ENCODE measurements at regions not wholly inside any gene's neighbourhood (a gene's known extent, or its start where the extent isn't known, plus 50 kb on each side); places are given as distances from the start of the nearest gene placed in this dataset.

DNA sequence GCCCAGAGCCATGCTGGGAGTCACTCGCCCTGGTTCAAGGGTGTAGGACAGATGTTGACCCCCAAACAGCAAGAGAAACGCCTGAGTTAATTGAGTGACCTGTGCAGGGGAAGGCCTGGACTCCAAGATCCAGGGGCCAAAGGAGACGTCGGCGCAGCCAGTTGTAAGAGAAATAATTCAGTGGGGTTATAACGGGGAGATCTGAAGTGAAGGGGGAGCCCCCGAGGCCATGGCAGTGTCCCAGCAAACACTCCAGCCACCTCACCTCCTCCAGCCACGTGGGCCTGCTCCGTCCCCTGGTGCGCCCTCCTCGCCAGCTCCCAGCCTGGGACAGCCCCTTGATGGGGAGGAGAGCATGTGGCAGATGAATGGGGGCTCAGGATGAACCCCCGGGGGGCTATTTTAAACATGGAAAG, 130.7 kb upstream of the GPC1 start:
- Histone ChIP-seq H3K9me3 (no peaks in the 10 kb centered on the region), H3K27ac (ENCODE audit: low read length) (no peak overlapping the region), H3K4me3 (ENCODE audit: control insufficient read depth in 1 of 2, extremely low read depth in 1 of 2, low read length in 1 of 2) (no peak overlapping the region), H3K4me1 (ENCODE audit: control insufficient read depth in 1 of 2, extremely low read depth in 1 of 2, insufficient read depth in 2 of 2, low read length in 2 of 2) (no peaks in the 10 kb centered on the region), H3K36me3 (ENCODE audit: control insufficient read depth in 2 of 2, extremely low read depth in 1 of 2, insufficient read depth in 1 of 2, low read length in 1 of 2) (no peaks in the 10 kb centered on the region), H3K27me3 (replicated peaks in 1 of 2; ENCODE audit: control insufficient read depth in 2 of 2, extremely low read depth in 1 of 2, insufficient read depth in 2 of 2, low read length in 1 of 2) (peaks cover 0 to 49% of the 10 kb centered on the region in 2 experiments)
- H3K4me3 Mint-ChIP-seq: no peak overlapping the region
- H3K36me3 Mint-ChIP-seq: no peaks in the 10 kb centered on the region
- H3K9me3 Mint-ChIP-seq: no peaks in the 10 kb centered on the region
- ATAC-seq (replicated peaks in 1 of 4) (no peak), DNase-seq (peak in 1 of 35 experiments; percentile 18)
- ChIA-PET POLR2A (no interaction called here), CTCF (no interaction called here)
- no peaks in the 10 kb centered on the region for H3K4me1 Mint-ChIP-seq
- no peak overlapping the region for H3K27ac Mint-ChIP-seq
- H3K27me3 Mint-ChIP-seq: peaks cover 3 to 13% of the 10 kb centered on the region in 2 donors
- WGBS (ENCODE audit: insufficient coverage): 54% methylated on average over 2 of the region's 12 CpGs

DNA sequence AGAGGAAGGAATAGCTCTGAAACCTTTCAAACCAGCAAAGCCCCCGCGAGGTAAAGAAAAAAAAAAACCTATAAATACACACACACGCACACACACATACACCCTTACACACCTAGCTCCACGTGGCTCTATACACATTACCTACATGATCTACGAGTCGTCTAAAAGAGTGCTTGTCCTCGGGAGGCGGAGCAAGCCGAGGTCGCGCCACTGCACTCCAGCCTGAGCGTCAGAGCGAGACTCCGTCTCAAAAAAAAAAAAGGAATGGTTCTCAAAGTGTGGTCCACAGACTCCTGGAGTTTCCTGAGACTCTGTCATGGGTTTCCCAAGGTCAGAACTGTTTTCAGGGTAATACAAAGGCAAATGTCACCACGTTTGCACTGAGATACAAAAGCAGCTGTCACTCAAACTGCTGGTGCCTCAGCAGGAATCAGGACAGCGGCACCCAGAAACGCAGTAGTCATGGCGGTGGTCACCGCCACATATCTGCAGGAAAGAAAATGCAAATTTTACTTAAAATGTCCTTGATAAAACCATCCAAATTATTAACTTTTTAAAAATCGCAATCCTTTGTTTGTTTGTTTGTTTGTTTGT, 130.0 kb upstream of the GPC1 start:
- WGBS (ENCODE audit: insufficient coverage): 62% methylated on average over 11 of the region's 20 CpGs

DNA sequence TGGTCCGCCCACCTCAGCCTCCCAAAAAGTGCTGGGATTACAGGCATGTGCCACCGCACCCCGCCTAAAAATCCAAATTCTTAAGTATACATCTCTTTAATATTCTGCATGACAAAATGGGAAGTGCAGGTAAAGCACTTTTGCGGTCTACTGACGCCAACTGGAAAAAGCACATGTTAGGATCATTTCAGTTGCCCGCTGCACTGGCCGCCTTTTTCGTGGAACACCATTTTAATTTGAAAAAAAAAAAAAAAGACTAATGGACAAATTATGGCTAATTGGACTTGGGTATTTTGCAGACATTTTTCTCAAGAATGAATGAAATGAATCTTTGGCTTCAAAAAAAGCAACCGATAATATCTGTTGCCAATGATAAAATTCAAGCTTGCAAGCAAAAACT, 129.3 kb upstream of the GPC1 start:
- H3K4me1 ChIP-seq (ENCODE audit: control insufficient read depth in 1 of 2, extremely low read depth in 1 of 2, insufficient read depth in 2 of 2, low read length in 2 of 2): no peaks in the 10 kb centered on the region
- Mint-ChIP-seq H3K4me1 (no peaks in the 10 kb centered on the region), H3K9me3 (no peaks in the 10 kb centered on the region), H3K36me3 (no peaks in the 10 kb centered on the region), H3K27ac (no peak overlapping the region), H3K27me3 (peaks cover 0 to 16% of the 10 kb centered on the region in 2 donors), H3K4me3 (no peak overlapping the region)
- H3K36me3 ChIP-seq (ENCODE audit: control insufficient read depth in 2 of 2, extremely low read depth in 1 of 2, insufficient read depth in 1 of 2, low read length in 1 of 2): no peaks in the 10 kb centered on the region
- no peak overlapping the region for H3K27ac ChIP-seq (ENCODE audit: low read length)
- no peak for ATAC-seq (replicated peaks in 1 of 4)
- WGBS (ENCODE audit: insufficient coverage): 90% methylated on average over 2 of the region's 9 CpGs
- CTCF ChIA-PET: no interaction called here
- DNase-seq: no peak
- no peak overlapping the region for H3K4me3 ChIP-seq (ENCODE audit: control insufficient read depth in 1 of 2, extremely low read depth in 1 of 2, low read length in 1 of 2)
- peaks cover 0 to 53% of the 10 kb centered on the region in 2 experiments for H3K27me3 ChIP-seq (replicated peaks in 1 of 2; ENCODE audit: control insufficient read depth in 2 of 2, extremely low read depth in 1 of 2, insufficient read depth in 2 of 2, low read length in 1 of 2)
- POLR2A ChIA-PET: no interaction called here
- no peaks in the 10 kb centered on the region for H3K9me3 ChIP-seq

More for the DNA sequence above, 130.0 kb upstream of the GPC1 start:
- no peak for DNase-seq
- ATAC-seq (replicated peaks in 1 of 4): no peak
- Mint-ChIP-seq H3K27ac (no peak overlapping the region), H3K4me3 (no peak overlapping the region), H3K9me3 (no peaks in the 10 kb centered on the region), H3K27me3 (peaks cover 3 to 13% of the 10 kb centered on the region in 2 donors), H3K4me1 (no peaks in the 10 kb centered on the region), H3K36me3 (no peaks in the 10 kb centered on the region)
- H3K4me3 ChIP-seq (ENCODE audit: control insufficient read depth in 1 of 2, extremely low read depth in 1 of 2, low read length in 1 of 2): no peak overlapping the region
- H3K4me1 ChIP-seq (ENCODE audit: control insufficient read depth in 1 of 2, extremely low read depth in 1 of 2, insufficient read depth in 2 of 2, low read length in 2 of 2): no peaks in the 10 kb centered on the region
- H3K27me3 ChIP-seq (replicated peaks in 1 of 2; ENCODE audit: control insufficient read depth in 2 of 2, extremely low read depth in 1 of 2, insufficient read depth in 2 of 2, low read length in 1 of 2): peaks cover 0 to 51% of the 10 kb centered on the region in 2 experiments
- ChIA-PET POLR2A (no interaction called here), CTCF (no interaction called here)
- no peaks in the 10 kb centered on the region for H3K9me3 ChIP-seq
- no peaks in the 10 kb centered on the region for H3K36me3 ChIP-seq (ENCODE audit: control insufficient read depth in 2 of 2, extremely low read depth in 1 of 2, insufficient read depth in 1 of 2, low read length in 1 of 2)
- H3K27ac ChIP-seq (ENCODE audit: low read length): no peak overlapping the region

DNA sequence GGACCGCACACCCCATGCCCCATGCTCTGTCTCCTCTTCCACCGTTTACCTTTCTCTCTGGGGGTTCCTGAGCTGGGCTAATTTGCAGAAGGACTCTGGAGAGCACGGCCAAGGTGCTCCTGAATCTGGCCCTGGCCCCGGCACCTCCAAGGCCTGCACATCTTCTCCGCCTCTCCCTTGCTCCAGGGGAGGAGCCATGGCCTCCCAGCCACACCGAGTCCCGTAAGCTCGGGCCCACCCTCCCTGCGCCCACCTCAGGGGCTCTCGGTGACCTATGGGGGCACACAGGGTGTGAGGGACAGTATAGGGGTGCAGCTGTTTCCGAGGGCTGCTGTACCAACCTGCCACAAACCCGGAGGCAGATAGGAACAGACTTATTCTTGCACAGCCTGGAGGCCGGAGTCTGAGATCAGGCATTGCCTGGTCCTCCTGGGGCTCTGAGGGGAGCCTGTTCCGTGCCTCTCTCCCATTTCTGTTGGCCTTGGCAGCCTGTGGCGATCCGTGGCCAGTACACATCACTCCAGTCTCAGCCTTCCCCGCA, 127.3 kb upstream of the GPC1 start:
- no peak overlapping the region for H3K4me3 Mint-ChIP-seq
- H3K4me1 ChIP-seq (ENCODE audit: control insufficient read depth in 1 of 2, extremely low read depth in 1 of 2, insufficient read depth in 2 of 2, low read length in 2 of 2): no peaks in the 10 kb centered on the region
- H3K27ac Mint-ChIP-seq: no peak overlapping the region
- H3K9me3 ChIP-seq: no peaks in the 10 kb centered on the region
- no peaks in the 10 kb centered on the region for H3K4me1 Mint-ChIP-seq
- no peak overlapping the region for H3K4me3 ChIP-seq (ENCODE audit: control insufficient read depth in 1 of 2, extremely low read depth in 1 of 2, low read length in 1 of 2)
- peaks cover 0 to 51% of the 10 kb centered on the region in 2 experiments for H3K27me3 ChIP-seq (replicated peaks in 1 of 2; ENCODE audit: control insufficient read depth in 2 of 2, extremely low read depth in 1 of 2, insufficient read depth in 2 of 2, low read length in 1 of 2)
- DNase-seq (no peak), ATAC-seq (replicated peaks in 1 of 4) (no peak)
- H3K27ac ChIP-seq (ENCODE audit: low read length): no peak overlapping the region
- POLR2A ChIA-PET: no interaction called here
- peaks cover 0 to 15% of the 10 kb centered on the region in 2 donors for H3K27me3 Mint-ChIP-seq
- H3K36me3 Mint-ChIP-seq: no peaks in the 10 kb centered on the region
- H3K9me3 Mint-ChIP-seq: no peaks in the 10 kb centered on the region
- no peaks in the 10 kb centered on the region for H3K36me3 ChIP-seq (ENCODE audit: control insufficient read depth in 2 of 2, extremely low read depth in 1 of 2, insufficient read depth in 1 of 2, low read length in 1 of 2)
- CTCF ChIA-PET: no interaction called here
- 92% methylated on average over 11 of the region's 17 CpGs for WGBS (ENCODE audit: insufficient coverage)

DNA sequence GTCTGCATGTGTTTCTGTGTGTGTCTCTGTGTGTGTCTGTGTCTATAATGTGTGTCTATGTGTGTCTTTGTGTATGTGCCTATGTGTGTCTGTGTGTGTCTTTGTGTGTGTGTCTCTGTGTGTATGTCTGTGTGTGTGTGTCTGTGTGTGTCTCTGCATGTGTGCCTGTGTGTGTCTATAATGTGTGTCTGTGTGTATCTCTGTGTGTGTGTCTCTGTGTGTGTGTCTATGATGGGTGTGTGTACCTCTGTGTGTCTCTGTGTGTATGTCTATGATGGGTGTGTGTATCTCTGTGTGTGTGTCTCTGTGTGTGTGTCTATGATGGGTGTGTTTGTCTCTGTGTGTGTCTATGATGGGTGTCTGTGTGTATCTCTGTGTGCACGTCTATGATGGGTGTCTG, 126.2 kb upstream of the GPC1 start:
- Mint-ChIP-seq H3K4me1 (no peaks in the 10 kb centered on the region), H3K36me3 (no peaks in the 10 kb centered on the region), H3K27me3 (peaks cover 0 to 15% of the 10 kb centered on the region in 2 donors), H3K27ac (no peak overlapping the region), H3K9me3 (no peaks in the 10 kb centered on the region), H3K4me3 (no peak overlapping the region)
- H3K36me3 ChIP-seq (ENCODE audit: control insufficient read depth in 2 of 2, extremely low read depth in 1 of 2, insufficient read depth in 1 of 2, low read length in 1 of 2): no peaks in the 10 kb centered on the region
- H3K9me3 ChIP-seq: no peaks in the 10 kb centered on the region
- 87% methylated on average over 1 of the region's 1 CpG for WGBS (ENCODE audit: insufficient coverage)
- no peak overlapping the region for H3K4me3 ChIP-seq (ENCODE audit: control insufficient read depth in 1 of 2, extremely low read depth in 1 of 2, low read length in 1 of 2)
- DNase-seq (no peak), ATAC-seq (replicated peaks in 1 of 4) (no peak)
- ChIA-PET POLR2A (no interaction called here), CTCF (no interaction called here)
- H3K27me3 ChIP-seq (replicated peaks in 1 of 2; ENCODE audit: control insufficient read depth in 2 of 2, extremely low read depth in 1 of 2, insufficient read depth in 2 of 2, low read length in 1 of 2): peaks cover 0 to 47% of the 10 kb centered on the region in 2 experiments
- no peak overlapping the region for H3K27ac ChIP-seq (ENCODE audit: low read length)
- no peaks in the 10 kb centered on the region for H3K4me1 ChIP-seq (ENCODE audit: control insufficient read depth in 1 of 2, extremely low read depth in 1 of 2, insufficient read depth in 2 of 2, low read length in 2 of 2)

DNA sequence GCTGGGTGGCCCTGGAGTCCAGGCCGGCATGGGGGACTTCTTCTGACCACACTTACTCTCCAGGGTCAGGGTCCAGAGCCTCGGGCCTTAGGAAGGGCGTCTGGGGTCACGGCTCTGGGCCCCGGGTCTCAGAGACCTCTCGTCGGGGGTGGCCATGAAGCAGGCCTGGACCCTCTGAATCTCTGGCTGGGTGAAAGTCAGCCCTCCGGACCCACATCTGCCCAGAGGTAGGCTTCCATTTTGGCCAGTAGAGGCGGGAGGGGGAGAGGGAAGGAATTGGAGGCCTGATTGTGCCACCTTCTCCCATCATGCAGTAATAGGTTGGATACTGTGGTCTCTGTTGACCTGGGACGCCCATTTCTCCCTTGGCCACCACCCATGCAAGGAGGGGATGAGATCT, 125.3 kb upstream of the GPC1 start:
- no peak overlapping the region for H3K27ac Mint-ChIP-seq
- WGBS (ENCODE audit: insufficient coverage): 85% methylated on average over 5 of the region's 10 CpGs
- no peak for ATAC-seq (replicated peaks in 1 of 4)
- Histone ChIP-seq H3K27ac (ENCODE audit: low read length) (no peak overlapping the region), H3K27me3 (replicated peaks in 1 of 2; ENCODE audit: control insufficient read depth in 2 of 2, extremely low read depth in 1 of 2, insufficient read depth in 2 of 2, low read length in 1 of 2) (peaks cover 0 to 39% of the 10 kb centered on the region in 2 experiments), H3K4me1 (ENCODE audit: control insufficient read depth in 1 of 2, extremely low read depth in 1 of 2, insufficient read depth in 2 of 2, low read length in 2 of 2) (no peaks in the 10 kb centered on the region), H3K36me3 (ENCODE audit: control insufficient read depth in 2 of 2, extremely low read depth in 1 of 2, insufficient read depth in 1 of 2, low read length in 1 of 2) (no peaks in the 10 kb centered on the region), H3K9me3 (no peaks in the 10 kb centered on the region), H3K4me3 (ENCODE audit: control insufficient read depth in 1 of 2, extremely low read depth in 1 of 2, low read length in 1 of 2) (no peak overlapping the region)
- H3K36me3 Mint-ChIP-seq: no peaks in the 10 kb centered on the region
- no peaks in the 10 kb centered on the region for H3K4me1 Mint-ChIP-seq
- POLR2A ChIA-PET: no interaction called here
- no peaks in the 10 kb centered on the region for H3K9me3 Mint-ChIP-seq
- CTCF ChIA-PET: no interaction called here
- H3K4me3 Mint-ChIP-seq: no peak overlapping the region
- no peak for DNase-seq
- peaks cover 7 to 16% of the 10 kb centered on the region in 2 donors for H3K27me3 Mint-ChIP-seq

DNA sequence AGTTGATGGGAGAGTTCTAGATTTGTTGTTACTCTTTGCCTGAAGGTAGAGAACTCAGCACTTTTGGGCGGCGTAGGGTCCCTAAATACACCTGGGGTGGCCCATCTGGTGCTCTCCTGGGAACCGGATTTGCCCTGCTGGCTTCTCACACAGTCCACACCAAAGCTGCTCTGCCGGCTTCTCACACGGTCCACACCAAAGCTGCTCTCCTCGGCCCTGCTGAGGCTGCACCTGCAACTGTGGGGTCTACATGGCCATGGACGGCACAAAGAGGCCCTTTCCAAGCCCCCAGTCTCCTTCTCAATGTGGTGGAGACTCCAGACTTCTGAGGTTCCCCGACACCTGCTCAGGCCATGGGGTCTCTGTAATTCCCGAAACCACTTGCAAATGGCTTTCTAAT, 124.8 kb upstream of the GPC1 start:
- Mint-ChIP-seq H3K36me3 (no peaks in the 10 kb centered on the region), H3K4me1 (no peaks in the 10 kb centered on the region), H3K9me3 (no peaks in the 10 kb centered on the region), H3K27ac (no peak overlapping the region), H3K4me3 (no peak overlapping the region), H3K27me3 (peaks cover 7 to 16% of the 10 kb centered on the region in 2 donors)
- ATAC-seq (replicated peaks in 1 of 4): no peak
- ChIA-PET POLR2A (no interaction called here), CTCF (no interaction called here)
- WGBS (ENCODE audit: insufficient coverage): 84% methylated on average over 6 of the region's 9 CpGs
- Histone ChIP-seq H3K4me1 (ENCODE audit: control insufficient read depth in 1 of 2, extremely low read depth in 1 of 2, insufficient read depth in 2 of 2, low read length in 2 of 2) (no peaks in the 10 kb centered on the region), H3K36me3 (ENCODE audit: control insufficient read depth in 2 of 2, extremely low read depth in 1 of 2, insufficient read depth in 1 of 2, low read length in 1 of 2) (no peaks in the 10 kb centered on the region), H3K9me3 (no peaks in the 10 kb centered on the region), H3K27ac (ENCODE audit: low read length) (no peak overlapping the region), H3K27me3 (replicated peaks in 1 of 2; ENCODE audit: control insufficient read depth in 2 of 2, extremely low read depth in 1 of 2, insufficient read depth in 2 of 2, low read length in 1 of 2) (peaks cover 0 to 35% of the 10 kb centered on the region in 2 experiments), H3K4me3 (ENCODE audit: control insufficient read depth in 1 of 2, extremely low read depth in 1 of 2, low read length in 1 of 2) (no peak overlapping the region)
- DNase-seq: no peak
